Natural killer cell (primary cell): ENCODE measurements at regions not wholly inside any gene's neighbourhood (a gene's known extent, or its start where the extent isn't known, plus 50 kb on each side); places are given as distances from the start of the nearest gene placed in this dataset.

Experiments used
- ATAC-seq, 3 donors: fragments of 150-1000 bp in 2 of 3; fragments of 200-7000 bp in 1 of 3; cut with Tn5 transposase; 1 replicate in 1 of 3; 2 replicates in 2 of 3; pipeline ENCODE4 v1.10.0; 2021; ENCODE audit warnings: mild to moderate bottlenecking in 2 of 3, moderate library complexity in 2 of 3
- DNase-seq, 2 donors: peaks; one replicate each; pipeline versions ENCODE4 v3.0.0 to v3.0.0-alpha.2; 2013 to 2021; ENCODE audit warnings: mixed read lengths in 1 of 2
- H3K27ac ChIP-seq: one replicate; pipeline ENCODE4 v1.5.1; 2013; ENCODE audit warnings: mild to moderate bottlenecking, low read length
- H3K27me3 ChIP-seq: one replicate; pipeline ENCODE4 v1.6.1; 2013; ENCODE audit warnings: low read length; ENCODE audit not compliant: control insufficient read depth, insufficient read depth
- H3K36me3 ChIP-seq: one replicate; pipeline ENCODE4 v1.6.1; 2013; ENCODE audit warnings: low read length; ENCODE audit not compliant: control insufficient read depth, insufficient read depth
- H3K4me1 ChIP-seq: one replicate; pipeline ENCODE4 v1.6.1; 2013; ENCODE audit warnings: low read length; ENCODE audit not compliant: control insufficient read depth, insufficient read depth
- H3K4me3 ChIP-seq: one replicate; pipeline ENCODE4 v1.5.1; 2013; ENCODE audit warnings: low read length
- H3K9me3 ChIP-seq: one replicate; pipeline ENCODE4 v1.6.1; 2013; ENCODE audit warnings: low read length; ENCODE audit not compliant: control insufficient read depth, insufficient read depth
- H3K27ac Mint-ChIP-seq, 2 donors: one replicate each; pipeline ENCODE4 v1.8.0; 2022; ENCODE audit warnings: mild to moderate bottlenecking in 2 of 2, mixed read lengths in 2 of 2, moderate library complexity in 1 of 2
- H3K27me3 Mint-ChIP-seq, 2 donors: one replicate each; pipeline ENCODE4 v1.8.0; 2022; ENCODE audit warnings: low read depth in 2 of 2, mixed read lengths in 2 of 2
- H3K36me3 Mint-ChIP-seq: one replicate; pipeline ENCODE4 v1.8.0; 2022; ENCODE audit warnings: mixed read lengths
- H3K4me1 Mint-ChIP-seq, 2 donors: one replicate each; pipeline ENCODE4 v1.8.0; 2022; ENCODE audit warnings: mixed read lengths in 2 of 2
- H3K4me3 Mint-ChIP-seq: one replicate; pipeline ENCODE4 v1.8.0; 2022; ENCODE audit warnings: mild to moderate bottlenecking, moderate library complexity, mixed read lengths
- H3K9me3 Mint-ChIP-seq, 2 donors: one replicate each; pipeline ENCODE4 v1.8.0; 2022; ENCODE audit warnings: mixed read lengths in 2 of 2
- CTCF ChIP-seq: fragments of 200-600 bp; IDR thresholded peaks from one replicate; pipeline ENCODE4 v1.8.0; 2022; ENCODE audit warnings: antibody characterized with exemption
- WGBS: methylation state at CpG from one replicate; pipeline ENCODE4 v1.1.7; 2013; ENCODE audit warnings: missing lambda C conversion rate; ENCODE audit not compliant: insufficient coverage; 5-methylcytosine and 5-hydroxymethylcytosine counted together
- intact Hi-C: fragments of 100-400 bp; cut with micrococcal nuclease; formaldehyde crosslinking; loops from one replicate; pipeline ENCODE4 v1.14.2; 2022

GRCh38 chr3:64756398-64756986 is 68.7 kb upstream of the ADAMTS9 start:
- no peak for TF ChIP-seq CTCF
- no peaks in the 10 kb centered on the region for H3K27me3 Mint-ChIP-seq
- 100% methylated on average over 1 of the region's 2 CpGs for WGBS

GRCh38 chr3:64748244-64748904 is 60.6 kb upstream of the ADAMTS9 start:
- H3K4me1 ChIP-seq: no peaks in the 10 kb centered on the region
- H3K9me3 Mint-ChIP-seq: peaks cover 0 to 14% of the 10 kb centered on the region in 2 donors
- TF ChIP-seq CTCF: no peak
- H3K4me3 ChIP-seq: no peak overlapping the region
- H3K4me1 Mint-ChIP-seq: no peaks in the 10 kb centered on the region
- DNase-seq (no peak), ATAC-seq (no peak)
- H3K27me3 Mint-ChIP-seq: no peaks in the 10 kb centered on the region
- H3K36me3 ChIP-seq: no peaks in the 10 kb centered on the region
- H3K27ac ChIP-seq: no peak overlapping the region
- 86% methylated on average over 6 of the region's 6 CpGs for WGBS
- no peak overlapping the region for H3K27ac Mint-ChIP-seq
- no peaks in the 10 kb centered on the region for H3K9me3 ChIP-seq
- H3K4me3 Mint-ChIP-seq: no peak overlapping the region
- H3K27me3 ChIP-seq: no peaks in the 10 kb centered on the region
- intact Hi-C loops: no loop called here
- H3K36me3 Mint-ChIP-seq: no peaks in the 10 kb centered on the region

More at GRCh38 chr3:64756398-64756986, 68.7 kb upstream of the ADAMTS9 start:
- H3K4me1 Mint-ChIP-seq: no peaks in the 10 kb centered on the region
- no peaks in the 10 kb centered on the region for H3K4me1 ChIP-seq
- H3K9me3 Mint-ChIP-seq: peaks cover 9 to 10% of the 10 kb centered on the region in 2 donors
- H3K4me3 Mint-ChIP-seq: no peak overlapping the region
- ATAC-seq (no peak), DNase-seq (no peak)
- H3K27ac Mint-ChIP-seq: no peak overlapping the region
- peaks cover 12% of the 10 kb centered on the region for H3K36me3 Mint-ChIP-seq
- intact Hi-C loops: no loop called here
- H3K27ac ChIP-seq: no peak overlapping the region
- H3K27me3 ChIP-seq: no peaks in the 10 kb centered on the region
- no peak overlapping the region for H3K4me3 ChIP-seq
- no peaks in the 10 kb centered on the region for H3K36me3 ChIP-seq
- H3K9me3 ChIP-seq: no peaks in the 10 kb centered on the region

GRCh38 chr3:64747679-64748078 is 59.9 kb upstream of the ADAMTS9 start:
- Histone ChIP-seq H3K4me3 (no peak overlapping the region), H3K27ac (no peak overlapping the region), H3K36me3 (no peaks in the 10 kb centered on the region), H3K9me3 (no peaks in the 10 kb centered on the region), H3K4me1 (no peaks in the 10 kb centered on the region), H3K27me3 (no peaks in the 10 kb centered on the region)
- Mint-ChIP-seq H3K4me1 (no peaks in the 10 kb centered on the region), H3K27ac (no peak overlapping the region), H3K36me3 (no peaks in the 10 kb centered on the region), H3K27me3 (no peaks in the 10 kb centered on the region), H3K9me3 (peaks cover 0 to 14% of the 10 kb centered on the region in 2 donors), H3K4me3 (no peak overlapping the region)
- DNase-seq (no peak), ATAC-seq (no peak)
- 91% methylated on average over 2 of the region's 4 CpGs for WGBS
- TF ChIP-seq CTCF: no peak
- intact Hi-C loops: no loop called here

GRCh38 chr3:64743887-64744243 is 56.1 kb upstream of the ADAMTS9 start:
- Histone ChIP-seq H3K27me3 (no peaks in the 10 kb centered on the region), H3K4me3 (no peak overlapping the region), H3K36me3 (no peaks in the 10 kb centered on the region), H3K4me1 (no peaks in the 10 kb centered on the region), H3K27ac (no peak overlapping the region), H3K9me3 (peaks cover 3% of the 10 kb centered on the region)
- no peak overlapping the region for H3K4me3 Mint-ChIP-seq
- ATAC-seq (no peak), DNase-seq (no peak)
- no peak for TF ChIP-seq CTCF
- H3K27me3 Mint-ChIP-seq: no peaks in the 10 kb centered on the region
- H3K36me3 Mint-ChIP-seq: peaks cover 8% of the 10 kb centered on the region
- intact Hi-C loops: no loop called here
- H3K9me3 Mint-ChIP-seq: peaks cover 4 to 14% of the 10 kb centered on the region in 2 donors
- no peak overlapping the region for H3K27ac Mint-ChIP-seq
- no CpG with 5 or more reads among the region's 4 CpGs for WGBS
- no peaks in the 10 kb centered on the region for H3K4me1 Mint-ChIP-seq
